ENCODE measurements at regions not wholly inside any gene's neighbourhood (a gene's known extent, or its start where the extent isn't known, plus 50 kb on each side); places are given as distances from the start of the nearest gene placed in this dataset.

DNA sequence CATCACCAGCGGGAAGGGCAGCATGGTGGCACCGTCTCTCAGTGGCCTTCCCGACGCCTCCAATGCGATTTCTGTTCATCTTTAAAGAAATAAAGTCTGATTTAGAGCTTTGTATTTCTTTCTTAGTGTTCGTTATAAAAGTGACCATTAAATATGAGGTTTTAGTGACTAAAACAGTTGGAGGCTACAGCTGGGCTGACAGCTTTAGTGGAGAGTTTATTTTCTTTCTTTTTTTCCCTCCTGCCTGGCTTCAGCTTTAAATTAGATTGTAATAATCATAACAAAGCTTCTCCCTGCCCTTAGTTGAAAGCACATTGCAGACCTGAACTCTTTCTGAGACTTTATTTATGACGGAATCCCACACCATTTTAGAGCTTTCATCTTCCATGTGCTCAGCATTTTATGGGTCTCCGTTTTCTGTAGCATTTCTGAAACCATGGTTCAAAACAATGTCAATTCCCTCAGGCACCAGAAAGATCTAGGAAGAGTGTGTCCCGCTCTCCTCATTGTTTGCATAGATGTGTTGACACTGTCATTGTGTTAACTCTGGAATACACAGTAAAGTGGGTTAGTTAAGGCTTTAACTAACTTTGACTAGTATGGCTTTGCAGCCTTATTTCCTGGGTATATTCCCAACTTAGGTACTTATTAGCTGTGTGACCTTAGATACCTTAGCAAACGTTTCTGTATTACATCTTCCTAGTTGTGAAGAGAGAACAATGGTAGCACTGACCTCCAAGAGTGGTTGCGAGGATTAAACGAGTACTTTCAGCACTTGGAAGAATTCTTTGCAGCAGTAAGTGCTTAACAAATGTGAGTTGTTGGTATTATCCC is 97.4 kb upstream of the PGRMC2 start:
- DNase-seq, result no peak

DNA sequence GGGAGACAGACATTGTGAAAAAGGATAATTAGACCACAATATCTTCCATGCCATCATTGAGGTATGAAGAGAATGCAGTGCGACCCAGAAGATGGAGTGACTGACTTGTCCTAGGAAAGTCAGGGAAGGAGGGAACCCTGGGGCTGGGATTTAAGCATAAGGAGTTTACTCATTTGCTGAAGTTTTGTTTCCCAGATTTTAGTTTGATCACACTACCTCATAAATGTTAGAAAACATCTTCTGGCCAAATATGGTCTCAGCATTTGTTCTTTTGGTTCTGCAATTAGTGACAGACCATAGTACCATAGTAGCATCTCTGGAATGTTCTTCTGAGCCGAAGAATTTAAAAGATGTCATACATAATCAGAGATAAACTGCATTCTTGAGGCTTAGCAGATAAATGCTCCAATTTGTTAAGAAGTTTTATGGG is 96.5 kb upstream of the PGRMC2 start:
- no peak for DNase-seq

DNA sequence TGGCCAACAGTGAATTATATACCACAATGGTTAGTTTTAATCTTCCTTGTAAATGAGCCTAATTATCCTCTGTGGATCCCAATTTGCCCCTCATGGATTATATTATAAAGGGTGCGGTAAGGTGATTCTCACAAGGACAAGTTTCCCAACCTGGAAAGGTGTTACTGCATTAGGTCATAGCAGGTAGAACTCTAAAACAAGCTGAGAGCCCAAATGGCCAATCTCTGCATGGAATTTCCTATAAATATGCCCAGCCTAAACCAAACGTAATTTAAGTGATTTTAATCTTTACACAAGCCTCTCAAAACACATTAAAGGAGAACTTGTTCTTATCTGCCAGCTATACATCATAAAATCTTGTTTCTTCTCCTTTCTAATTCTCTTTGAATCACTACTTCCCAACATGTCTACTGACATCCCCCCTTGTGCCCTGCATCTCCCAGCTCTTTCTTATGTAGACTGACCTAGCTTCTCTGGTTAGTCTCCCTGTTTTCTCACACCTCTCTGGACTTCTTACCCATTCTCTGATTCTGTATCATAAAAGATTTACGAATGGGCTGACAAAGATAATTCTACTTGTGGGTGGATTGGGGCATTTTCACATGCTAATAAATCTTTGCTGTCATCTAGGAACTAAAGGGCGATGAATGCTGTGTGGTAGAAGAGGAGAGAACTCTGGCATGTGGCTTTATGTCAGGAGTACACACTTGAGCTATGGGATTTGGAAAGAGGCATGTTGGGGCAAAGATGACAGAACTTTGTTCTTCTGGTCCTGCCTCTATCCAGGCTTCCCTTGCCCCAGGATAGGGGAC is 94.3 kb upstream of the PGRMC2 start:
- DNase-seq, result no peak

- DNase-seq, result no peak
Measured at GRCh38 chr4:128380306-128380705, 92.7 kb upstream of the PGRMC2 start.

- DNase-seq, result no peak
Measured at GRCh38 chr4:128379860-128380259, 92.2 kb upstream of the PGRMC2 start.

GRCh38 chr4:128378668-128379067 is 91.1 kb upstream of the PGRMC2 start:
- DNase-seq, result no peak

DNA sequence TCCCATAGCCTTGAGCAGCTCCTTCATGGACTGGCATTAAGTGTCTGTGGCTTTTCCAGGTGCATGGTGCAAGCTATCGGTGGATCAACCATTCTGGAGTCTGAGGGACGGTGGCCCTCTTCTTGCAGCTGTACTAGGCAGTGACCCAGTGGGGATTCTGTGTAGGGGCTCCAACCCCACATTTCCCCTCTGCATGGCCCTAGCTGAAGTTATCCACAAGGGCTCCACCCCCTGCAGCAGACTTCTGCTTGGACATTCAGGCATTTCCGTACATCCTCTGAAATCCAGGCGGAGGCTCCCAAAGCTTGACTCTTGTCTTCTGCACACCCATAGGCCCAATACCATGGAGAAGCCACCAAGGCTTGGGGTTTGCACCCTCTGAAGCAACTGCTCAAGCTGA is 89.3 kb upstream of the PGRMC2 start:
- DNase-seq, result no peak

- DNase-seq, result no peak
Measured at GRCh38 chr4:128376303-128376702, 88.7 kb upstream of the PGRMC2 start.

GRCh38 chr4:128373628-128374027 is 86.0 kb upstream of the PGRMC2 start:
- no peak for DNase-seq

GRCh38 chr4:128371876-128372275 is 84.3 kb upstream of the PGRMC2 start:
- no peak for DNase-seq

GRCh38 chr4:128371001-128371777 is 83.6 kb upstream of the PGRMC2 start:
- no peak for DNase-seq

DNA sequence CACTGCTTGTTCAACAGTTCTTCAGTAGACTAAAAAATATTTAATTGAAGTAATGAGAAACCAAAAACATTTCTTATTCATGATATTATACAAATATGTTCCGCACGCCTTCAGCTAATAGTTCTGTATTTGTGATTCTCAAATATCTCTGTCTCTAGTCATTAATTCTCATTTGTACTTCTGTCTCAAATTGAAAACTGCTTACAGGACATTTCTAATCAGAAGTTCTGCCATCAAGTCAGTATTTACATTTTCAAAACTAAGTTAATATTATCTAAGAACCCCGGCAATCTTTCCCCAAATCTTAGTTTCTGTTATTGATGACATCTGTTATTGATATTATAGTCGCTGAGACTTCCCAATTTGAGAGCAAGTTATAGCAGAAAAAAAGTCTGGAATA is 78.6 kb upstream of the PGRMC2 start:
- DNase-seq, result no peak

DNA sequence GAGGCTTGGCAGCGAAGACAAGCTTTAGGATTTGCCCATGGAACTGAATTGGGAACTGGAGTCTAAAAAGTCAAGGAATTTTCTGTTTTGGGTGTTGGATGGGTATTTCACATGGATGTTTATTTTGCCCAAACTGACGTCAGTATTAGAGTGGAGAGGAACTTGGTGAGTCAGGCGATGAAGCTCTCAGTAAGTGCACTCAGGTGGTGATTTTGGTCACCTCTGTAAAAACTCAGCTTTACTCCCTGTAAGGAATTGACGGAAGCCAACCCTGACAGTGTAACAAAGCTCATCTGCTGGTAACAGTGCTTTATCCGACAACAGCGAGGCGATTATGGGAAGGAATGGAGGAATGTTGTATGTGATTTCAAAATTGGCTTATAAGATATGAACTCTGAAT is 77.0 kb upstream of the PGRMC2 start:
- no peak for DNase-seq

- no peak for DNase-seq
Measured at GRCh38 chr4:128363966-128364365, 76.4 kb upstream of the PGRMC2 start.

GRCh38 chr4:128362760-128363159 is 75.1 kb upstream of the PGRMC2 start:
- DNase-seq, result no peak

DNA sequence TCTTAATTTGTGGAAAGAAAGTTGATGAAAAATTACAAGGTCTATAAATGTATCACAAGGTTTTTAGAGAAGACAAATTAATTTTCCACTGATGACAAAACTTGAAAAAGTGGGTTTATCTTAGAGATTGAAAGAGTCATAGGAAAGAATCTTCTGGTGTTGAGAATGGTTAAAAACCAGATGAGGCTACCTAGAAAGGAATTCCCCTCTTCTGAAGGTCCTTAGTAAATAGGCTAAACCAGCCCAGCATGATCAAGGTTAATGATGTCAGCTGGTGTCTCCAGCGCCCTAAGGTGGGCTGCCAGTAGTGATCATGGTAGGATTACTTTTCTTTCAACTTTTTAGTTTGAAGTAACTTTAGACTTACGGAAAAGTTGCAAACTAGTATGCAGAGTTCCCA is 71.8 kb upstream of the PGRMC2 start:
- no peak for DNase-seq

GRCh38 chr4:128358913-128359279 is 71.3 kb upstream of the PGRMC2 start:
- no peak for DNase-seq

- no peak for DNase-seq
Measured at GRCh38 chr4:128358231-128358912, 70.8 kb upstream of the PGRMC2 start.

DNA sequence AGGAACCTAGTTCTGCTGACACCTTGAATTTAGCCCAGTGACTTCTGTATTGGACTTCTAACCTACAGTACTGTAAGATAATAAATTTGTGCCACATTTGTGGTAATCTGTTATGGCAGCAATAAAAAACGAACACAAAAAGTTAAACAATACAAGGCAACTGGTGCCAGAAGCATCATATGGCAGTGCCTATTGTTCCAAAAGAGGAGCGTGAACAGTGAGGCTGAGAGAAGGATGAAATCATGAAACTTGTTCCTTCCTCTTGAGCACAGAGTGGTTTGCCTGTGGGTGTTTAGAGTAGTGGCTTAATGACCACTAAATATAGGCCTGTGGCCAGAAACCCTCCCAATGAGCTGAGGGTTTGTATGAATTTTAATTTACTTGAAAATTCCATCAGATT is 69.7 kb upstream of the PGRMC2 start:
- no peak for DNase-seq

GRCh38 chr4:128355305-128355704 is 67.7 kb upstream of the PGRMC2 start:
- DNase-seq, result no peak

DNA sequence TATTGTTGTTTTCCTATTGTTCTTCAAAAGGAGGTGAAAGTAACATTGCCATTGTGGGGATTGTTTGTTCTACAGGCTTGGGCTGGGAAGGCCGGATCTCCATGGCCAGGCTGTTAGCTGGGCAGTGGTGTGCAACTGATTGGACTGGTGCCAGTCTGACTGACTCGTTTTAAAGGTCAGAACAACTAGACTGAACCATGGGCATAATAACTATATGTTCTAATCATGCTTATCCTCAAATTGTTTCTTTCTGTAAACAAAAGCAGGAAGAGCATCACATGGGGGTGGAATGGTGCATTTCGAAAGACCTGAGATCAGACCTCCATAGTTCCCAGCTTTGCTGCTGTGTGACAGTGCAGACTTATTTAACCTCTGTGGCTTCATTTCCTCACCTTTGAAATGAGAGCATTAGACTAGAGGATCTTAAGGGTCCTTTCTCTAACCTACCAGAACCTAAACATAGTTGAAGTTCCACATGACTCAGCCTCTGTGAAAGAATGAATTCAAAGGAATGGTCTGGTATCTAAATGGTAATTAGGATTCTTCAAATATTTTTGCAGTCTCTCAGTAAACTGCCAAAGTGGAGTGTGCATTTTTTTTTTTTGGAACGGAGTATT is 66.7 kb upstream of the PGRMC2 start:
- DNase-seq, result no peak

- DNase-seq, result no peak
Measured at GRCh38 chr4:128353791-128354190, 66.2 kb upstream of the PGRMC2 start.
